ENCODE measurements at regions not wholly inside any gene's neighbourhood (a gene's known extent, or its start where the extent isn't known, plus 50 kb on each side); places are given as distances from the start of the nearest gene placed in this dataset.

DNA sequence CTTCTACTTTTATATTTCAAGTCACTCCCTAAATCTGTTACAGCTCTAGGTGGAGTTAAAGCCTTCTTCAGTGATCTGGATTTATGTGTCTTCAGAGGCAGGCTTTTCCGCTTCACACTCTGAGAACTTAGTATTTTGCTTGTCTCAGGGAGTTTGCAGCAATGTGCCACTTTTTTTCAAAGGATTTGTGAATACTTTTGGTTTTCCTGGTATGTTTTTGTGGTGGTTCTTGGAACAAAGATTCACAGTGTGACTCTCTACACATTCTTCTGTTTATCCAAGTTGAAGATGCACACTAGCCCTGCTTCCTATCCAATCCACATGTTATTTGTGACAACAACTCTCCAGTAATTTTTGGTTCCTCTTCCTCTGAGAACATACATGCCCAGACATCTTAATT, 1253.7 kb downstream of the TECRL start:
- ChIA-PET CTCF (no interaction called here), SMC1A (ENCODE audit: uncharacterized antibody, unreplicated experiment) (no interaction called here), POLR2A (no interaction called here), RAD21 (ENCODE audit: unreplicated experiment) (no interaction called here)
- BruUV-seq (replicated peaks): no TSS peak
- H2AFZ ChIP-seq (ENCODE audit: control insufficient read depth, low read depth, low read length): no peak overlapping the region
- no peak overlapping the region for H3K4me3 ChIP-seq
- in situ Hi-C loops (cut with MboI) (no loop called here), intact Hi-C loops (cut with micrococcal nuclease; ENCODE audit: unreplicated experiment) (no loop called here)
- 0% methylated on average over 1 of the region's 1 CpG for WGBS (ENCODE audit: insufficient coverage, insufficient replicate concordance, low lambda C conversion rate, missing lambda C conversion rate)
- H3K4me2 ChIP-seq (ENCODE audit: control insufficient read depth, insufficient read depth): no peak overlapping the region
- H3K9me3 ChIP-seq (replicated peaks; ENCODE audit: control insufficient read depth, insufficient read depth, low read length): no peaks in the 10 kb centered on the region; the same call in 2 of the 3 replicates
- no peak overlapping the region for H3K27ac ChIP-seq (ENCODE audit: control insufficient read depth, insufficient read depth)
- H3K36me3 ChIP-seq (ENCODE audit: control insufficient read depth in 2 of 2, insufficient read depth in 2 of 2, low read length in 1 of 2): no peaks in the 10 kb centered on the region
- H4K20me1 ChIP-seq (ENCODE audit: control insufficient read depth, insufficient read depth): no peaks in the 10 kb centered on the region
- no peaks in the 10 kb centered on the region for H3K27me3 ChIP-seq (replicated peaks in 1 of 2; ENCODE audit: control insufficient read depth in 2 of 2, insufficient read depth in 2 of 2, low read length in 1 of 2)
- H3K79me2 ChIP-seq (ENCODE audit: control insufficient read depth, insufficient read depth, low read length): no peaks in the 10 kb centered on the region
- FAIRE-seq (no peak), DNase-seq (ENCODE audit: low read depth, low spot score) (no peak), ATAC-seq (no peak)
- no peaks in the 10 kb centered on the region for H3K4me1 ChIP-seq (ENCODE audit: control insufficient read depth, insufficient read depth, low read length)
- H3K9ac ChIP-seq (ENCODE audit: control insufficient read depth, insufficient read depth, low read length): no peak overlapping the region
- TF ChIP-seq, protein P1, sequence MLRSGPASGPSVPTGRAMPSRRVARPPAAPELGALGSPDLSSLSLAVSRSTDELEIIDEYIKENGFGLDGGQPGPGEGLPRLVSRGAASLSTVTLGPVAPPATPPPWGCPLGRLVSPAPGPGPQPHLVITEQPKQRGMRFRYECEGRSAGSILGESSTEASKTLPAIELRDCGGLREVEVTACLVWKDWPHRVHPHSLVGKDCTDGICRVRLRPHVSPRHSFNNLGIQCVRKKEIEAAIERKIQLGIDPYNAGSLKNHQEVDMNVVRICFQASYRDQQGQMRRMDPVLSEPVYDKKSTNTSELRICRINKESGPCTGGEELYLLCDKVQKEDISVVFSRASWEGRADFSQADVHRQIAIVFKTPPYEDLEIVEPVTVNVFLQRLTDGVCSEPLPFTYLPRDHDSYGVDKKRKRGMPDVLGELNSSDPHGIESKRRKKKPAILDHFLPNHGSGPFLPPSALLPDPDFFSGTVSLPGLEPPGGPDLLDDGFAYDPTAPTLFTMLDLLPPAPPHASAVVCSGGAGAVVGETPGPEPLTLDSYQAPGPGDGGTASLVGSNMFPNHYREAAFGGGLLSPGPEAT (IDR thresholded peaks at IDR 0.05; ENCODE audit: low read depth): no peak
- TF ChIP-seq RCOR1 (conservative IDR thresholded peaks at IDR 0.05; ENCODE audit: low read depth, low read length): no peak
- no peak for TF ChIP-seq NR2F1 (conservative IDR thresholded peaks at IDR 0.05)
- TF ChIP-seq, protein P2, sequence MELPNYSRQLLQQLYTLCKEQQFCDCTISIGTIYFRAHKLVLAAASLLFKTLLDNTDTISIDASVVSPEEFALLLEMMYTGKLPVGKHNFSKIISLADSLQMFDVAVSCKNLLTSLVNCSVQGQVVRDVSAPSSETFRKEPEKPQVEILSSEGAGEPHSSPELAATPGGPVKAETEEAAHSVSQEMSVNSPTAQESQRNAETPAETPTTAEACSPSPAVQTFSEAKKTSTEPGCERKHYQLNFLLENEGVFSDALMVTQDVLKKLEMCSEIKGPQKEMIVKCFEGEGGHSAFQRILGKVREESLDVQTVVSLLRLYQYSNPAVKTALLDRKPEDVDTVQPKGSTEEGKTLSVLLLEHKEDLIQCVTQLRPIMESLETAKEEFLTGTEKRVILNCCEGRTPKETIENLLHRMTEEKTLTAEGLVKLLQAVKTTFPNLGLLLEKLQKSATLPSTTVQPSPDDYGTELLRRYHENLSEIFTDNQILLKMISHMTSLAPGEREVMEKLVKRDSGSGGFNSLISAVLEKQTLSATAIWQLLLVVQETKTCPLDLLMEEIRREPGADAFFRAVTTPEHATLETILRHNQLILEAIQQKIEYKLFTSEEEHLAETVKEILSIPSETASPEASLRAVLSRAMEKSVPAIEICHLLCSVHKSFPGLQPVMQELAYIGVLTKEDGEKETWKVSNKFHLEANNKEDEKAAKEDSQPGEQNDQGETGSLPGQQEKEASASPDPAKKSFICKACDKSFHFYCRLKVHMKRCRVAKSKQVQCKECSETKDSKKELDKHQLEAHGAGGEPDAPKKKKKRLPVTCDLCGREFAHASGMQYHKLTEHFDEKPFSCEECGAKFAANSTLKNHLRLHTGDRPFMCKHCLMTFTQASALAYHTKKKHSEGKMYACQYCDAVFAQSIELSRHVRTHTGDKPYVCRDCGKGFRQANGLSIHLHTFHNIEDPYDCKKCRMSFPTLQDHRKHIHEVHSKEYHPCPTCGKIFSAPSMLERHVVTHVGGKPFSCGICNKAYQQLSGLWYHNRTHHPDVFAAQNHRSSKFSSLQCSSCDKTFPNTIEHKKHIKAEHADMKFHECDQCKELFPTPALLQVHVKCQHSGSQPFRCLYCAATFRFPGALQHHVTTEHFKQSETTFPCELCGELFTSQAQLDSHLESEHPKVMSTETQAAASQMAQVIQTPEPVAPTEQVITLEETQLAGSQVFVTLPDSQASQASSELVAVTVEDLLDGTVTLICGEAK (IDR thresholded peaks at IDR 0.05; ENCODE audit: borderline replicate concordance): no peak
- no peak for TF ChIP-seq BRCA1 (IDR thresholded peaks at IDR 0.05; ENCODE audit: low read depth, low read length)
- TF ChIP-seq, protein P3, sequence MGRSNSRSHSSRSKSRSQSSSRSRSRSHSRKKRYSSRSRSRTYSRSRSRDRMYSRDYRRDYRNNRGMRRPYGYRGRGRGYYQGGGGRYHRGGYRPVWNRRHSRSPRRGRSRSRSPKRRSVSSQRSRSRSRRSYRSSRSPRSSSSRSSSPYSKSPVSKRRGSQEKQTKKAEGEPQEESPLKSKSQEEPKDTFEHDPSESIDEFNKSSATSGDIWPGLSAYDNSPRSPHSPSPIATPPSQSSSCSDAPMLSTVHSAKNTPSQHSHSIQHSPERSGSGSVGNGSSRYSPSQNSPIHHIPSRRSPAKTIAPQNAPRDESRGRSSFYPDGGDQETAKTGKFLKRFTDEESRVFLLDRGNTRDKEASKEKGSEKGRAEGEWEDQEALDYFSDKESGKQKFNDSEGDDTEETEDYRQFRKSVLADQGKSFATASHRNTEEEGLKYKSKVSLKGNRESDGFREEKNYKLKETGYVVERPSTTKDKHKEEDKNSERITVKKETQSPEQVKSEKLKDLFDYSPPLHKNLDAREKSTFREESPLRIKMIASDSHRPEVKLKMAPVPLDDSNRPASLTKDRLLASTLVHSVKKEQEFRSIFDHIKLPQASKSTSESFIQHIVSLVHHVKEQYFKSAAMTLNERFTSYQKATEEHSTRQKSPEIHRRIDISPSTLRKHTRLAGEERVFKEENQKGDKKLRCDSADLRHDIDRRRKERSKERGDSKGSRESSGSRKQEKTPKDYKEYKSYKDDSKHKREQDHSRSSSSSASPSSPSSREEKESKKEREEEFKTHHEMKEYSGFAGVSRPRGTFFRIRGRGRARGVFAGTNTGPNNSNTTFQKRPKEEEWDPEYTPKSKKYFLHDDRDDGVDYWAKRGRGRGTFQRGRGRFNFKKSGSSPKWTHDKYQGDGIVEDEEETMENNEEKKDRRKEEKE (IDR thresholded peaks at IDR 0.05): no peak
- no peak for TF ChIP-seq LARP7 (IDR thresholded peaks at IDR 0.05)
- TF ChIP-seq, protein P4, sequence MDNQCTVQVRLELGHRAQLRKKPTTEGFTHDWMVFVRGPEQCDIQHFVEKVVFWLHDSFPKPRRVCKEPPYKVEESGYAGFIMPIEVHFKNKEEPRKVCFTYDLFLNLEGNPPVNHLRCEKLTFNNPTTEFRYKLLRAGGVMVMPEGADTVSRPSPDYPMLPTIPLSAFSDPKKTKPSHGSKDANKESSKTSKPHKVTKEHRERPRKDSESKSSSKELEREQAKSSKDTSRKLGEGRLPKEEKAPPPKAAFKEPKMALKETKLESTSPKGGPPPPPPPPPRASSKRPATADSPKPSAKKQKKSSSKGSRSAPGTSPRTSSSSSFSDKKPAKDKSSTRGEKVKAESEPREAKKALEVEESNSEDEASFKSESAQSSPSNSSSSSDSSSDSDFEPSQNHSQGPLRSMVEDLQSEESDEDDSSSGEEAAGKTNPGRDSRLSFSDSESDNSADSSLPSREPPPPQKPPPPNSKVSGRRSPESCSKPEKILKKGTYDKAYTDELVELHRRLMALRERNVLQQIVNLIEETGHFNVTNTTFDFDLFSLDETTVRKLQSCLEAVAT (IDR thresholded peaks at IDR 0.05): no peak
- no peak for TF ChIP-seq BCL11A (IDR thresholded peaks at IDR 0.05; ENCODE audit: low read depth, low read length)
- TF ChIP-seq KDM1A (IDR thresholded peaks at IDR 0.05; ENCODE audit: borderline replicate concordance): no peak
- TF ChIP-seq, protein P5, sequence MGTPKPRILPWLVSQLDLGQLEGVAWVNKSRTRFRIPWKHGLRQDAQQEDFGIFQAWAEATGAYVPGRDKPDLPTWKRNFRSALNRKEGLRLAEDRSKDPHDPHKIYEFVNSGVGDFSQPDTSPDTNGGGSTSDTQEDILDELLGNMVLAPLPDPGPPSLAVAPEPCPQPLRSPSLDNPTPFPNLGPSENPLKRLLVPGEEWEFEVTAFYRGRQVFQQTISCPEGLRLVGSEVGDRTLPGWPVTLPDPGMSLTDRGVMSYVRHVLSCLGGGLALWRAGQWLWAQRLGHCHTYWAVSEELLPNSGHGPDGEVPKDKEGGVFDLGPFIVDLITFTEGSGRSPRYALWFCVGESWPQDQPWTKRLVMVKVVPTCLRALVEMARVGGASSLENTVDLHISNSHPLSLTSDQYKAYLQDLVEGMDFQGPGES (IDR thresholded peaks at IDR 0.05): no peak
- TF ChIP-seq ETV6 (conservative IDR thresholded peaks at IDR 0.05 in 1 of 2, IDR thresholded peaks at IDR 0.05 in 1 of 2; ENCODE audit: borderline replicate concordance in 1 of 2, low read depth in 1 of 2): no peak
- TF ChIP-seq POLR2AphosphoS2 (IDR thresholded peaks at IDR 0.05; ENCODE audit: low read depth, low read length): no peak
- TF ChIP-seq ZNF24 (IDR thresholded peaks at IDR 0.05): no peak
- TF ChIP-seq NFXL1 (IDR thresholded peaks at IDR 0.05; ENCODE audit: borderline replicate concordance): no peak

Measured in GM12878 (cell line).